Naive thymus-derived CD4-positive, alpha-beta T cell (primary cell): ENCODE measurements at regions not wholly inside any gene's neighbourhood (a gene's known extent, or its start where the extent isn't known, plus 50 kb on each side); places are given as distances from the start of the nearest gene placed in this dataset.

Source experiments
- ATAC-seq: fragments of 150-1000 bp; cut with Tn5 transposase; 2 replicates; pipeline ENCODE4 v1.10.0; 2021; ENCODE audit warnings: mild to moderate bottlenecking, moderate library complexity
- CTCF ChIA-PET: fragments of 350-600 bp; sonication (Branson Sonifier 250); formaldehyde crosslinking; loops from one replicate; lab custom pipeline; 2021; ENCODE audit warnings: antibody characterized with exemption; lab: Charles Lee
- POLR2A ChIA-PET: fragments of 350-600 bp; sonication (Branson Sonifier 250); formaldehyde crosslinking; loops from one replicate; lab custom pipeline; 2021; ENCODE audit warnings: antibody characterized with exemption, inconsistent platforms; lab: Charles Lee
- DNase-seq, 9 donors: peaks; one replicate each; pipeline versions ENCODE4 v3.0.0 to v3.0.0-alpha.2; 2020 to 2022; ENCODE audit warnings: mixed read lengths in 1 of 9
- H3K27ac ChIP-seq: one replicate; pipeline ENCODE4 v1.7.0; 2013; ENCODE audit warnings: mild to moderate bottlenecking, low read depth, low read length, moderate library complexity
- H3K27me3 ChIP-seq, 2 donors: one replicate each; pipeline ENCODE4 v1.7.0; 2013; ENCODE audit warnings: low read length in 2 of 2, mild to moderate bottlenecking in 2 of 2, moderate library complexity in 2 of 2; ENCODE audit not compliant: control insufficient read depth in 2 of 2, insufficient read depth in 2 of 2
- H3K36me3 ChIP-seq, 3 experiments: 1 replicate in 2 of 3; 2 replicates in 1 of 3; pipeline ENCODE4 v1.7.0; 2013; ENCODE audit warnings: low read length in 3 of 3, mild to moderate bottlenecking in 3 of 3, moderate library complexity in 1 of 3; ENCODE audit not compliant: insufficient read depth in 3 of 3, control insufficient read depth in 2 of 3
- H3K4me1 ChIP-seq, 2 donors: one replicate each; pipeline ENCODE4 v1.7.0; 2013; ENCODE audit warnings: low read length in 2 of 2, mild to moderate bottlenecking in 2 of 2, moderate library complexity in 1 of 2; ENCODE audit not compliant: control insufficient read depth in 2 of 2, insufficient read depth in 2 of 2
- H3K4me3 ChIP-seq: 2 replicates; pipeline ENCODE4 v1.7.0; 2013; ENCODE audit warnings: mild to moderate bottlenecking, low read length
- H3K9me3 ChIP-seq, 3 experiments: 1 replicate in 2 of 3; 2 replicates in 1 of 3; pipeline ENCODE4 v1.7.0; 2013; ENCODE audit warnings: low read length in 3 of 3; ENCODE audit not compliant: control insufficient read depth in 2 of 3
- H3K27ac Mint-ChIP-seq, 9 donors: one replicate each; pipeline ENCODE4 v1.8.0; 2020 to 2022; ENCODE audit warnings: mixed read lengths in 9 of 9, mild to moderate bottlenecking in 8 of 9, moderate library complexity in 5 of 9, inconsistent platforms in 2 of 9
- H3K27me3 Mint-ChIP-seq, 5 donors: one replicate each; pipeline ENCODE4 v1.8.0; 2021 to 2022; ENCODE audit warnings: mixed read lengths in 5 of 5, mild to moderate bottlenecking in 1 of 5
- H3K36me3 Mint-ChIP-seq, 5 donors: one replicate each; pipeline ENCODE4 v1.8.0; 2020 to 2022; ENCODE audit warnings: mixed read lengths in 5 of 5, mild to moderate bottlenecking in 3 of 5, inconsistent platforms in 1 of 5
- H3K4me1 Mint-ChIP-seq, 7 donors: one replicate each; pipeline ENCODE4 v1.8.0; 2020 to 2022; ENCODE audit warnings: mixed read lengths in 7 of 7, mild to moderate bottlenecking in 3 of 7, inconsistent platforms in 1 of 7
- H3K4me3 Mint-ChIP-seq, 10 donors: one replicate each; pipeline ENCODE4 v1.8.0; 2020 to 2022; ENCODE audit warnings: mild to moderate bottlenecking in 10 of 10, mixed read lengths in 10 of 10, moderate library complexity in 6 of 10, inconsistent platforms in 2 of 10
- H3K9me3 Mint-ChIP-seq, 11 donors: one replicate each; pipeline ENCODE4 v1.8.0; 2020 to 2022; ENCODE audit warnings: mixed read lengths in 11 of 11, mild to moderate bottlenecking in 4 of 11, inconsistent platforms in 1 of 11, moderate library complexity in 1 of 11
- intact Hi-C, 2 donors: fragments of 100-400 bp; cut with micrococcal nuclease; formaldehyde crosslinking; loops; one replicate each; pipeline ENCODE4 v1.15.1; 2023

- Mint-ChIP-seq H3K4me1 (no peaks in the 10 kb centered on the region), H3K36me3 (no peaks in the 10 kb centered on the region), H3K4me3 (no peak overlapping the region), H3K27me3 (no peaks in the 10 kb centered on the region), H3K9me3 (peaks cover 0 to 6% (median 0%) of the 10 kb centered on the region in 11 donors), H3K27ac (no peak overlapping the region)
- DNase-seq: no peak
- no peaks in the 10 kb centered on the region for H3K36me3 ChIP-seq
- no peak for ATAC-seq
- intact Hi-C loops: no loop called here
- H3K4me1 ChIP-seq: no peaks in the 10 kb centered on the region
- CTCF ChIA-PET: no interaction called here
- POLR2A ChIA-PET: interaction anchor here (0.6 kb wide), 1 partner anchor 53 kb away, joined by 3 read pairs; no protein-coding TSS in a partner anchor
- no peaks in the 10 kb centered on the region for H3K27me3 ChIP-seq
- H3K27ac ChIP-seq: no peak overlapping the region
- no peak overlapping the region for H3K4me3 ChIP-seq
- no peaks in the 10 kb centered on the region for H3K9me3 ChIP-seq
These were observed 76.4 kb downstream of the CXXC4 start for GRCh38 chr4:104418286-104418685.

- no peak overlapping the region for H3K4me3 Mint-ChIP-seq
- H3K27ac Mint-ChIP-seq: no peak overlapping the region
- H3K9me3 Mint-ChIP-seq: peaks cover 0 to 6% (median 0%) of the 10 kb centered on the region in 11 donors
- H3K36me3 Mint-ChIP-seq: no peaks in the 10 kb centered on the region
- Histone ChIP-seq H3K9me3 (no peaks in the 10 kb centered on the region), H3K4me1 (no peaks in the 10 kb centered on the region), H3K27me3 (no peaks in the 10 kb centered on the region), H3K4me3 (no peak overlapping the region), H3K27ac (no peak overlapping the region), H3K36me3 (no peaks in the 10 kb centered on the region)
- ATAC-seq (no peak), DNase-seq (no peak)
- ChIA-PET CTCF (no interaction called here), POLR2A (no interaction called here)
- intact Hi-C loops: no loop called here
- no peaks in the 10 kb centered on the region for H3K27me3 Mint-ChIP-seq
- no peaks in the 10 kb centered on the region for H3K4me1 Mint-ChIP-seq
These were observed 77.3 kb downstream of the CXXC4 start for GRCh38 chr4:104417357-104417882.

- no peak overlapping the region for H3K4me3 Mint-ChIP-seq
- H3K4me1 Mint-ChIP-seq: no peaks in the 10 kb centered on the region
- H3K4me3 ChIP-seq: no peak overlapping the region
- H3K9me3 ChIP-seq: no peaks in the 10 kb centered on the region
- H3K27ac Mint-ChIP-seq: no peak overlapping the region
- H3K36me3 ChIP-seq: no peaks in the 10 kb centered on the region
- POLR2A ChIA-PET: no interaction called here
- CTCF ChIA-PET: no interaction called here
- H3K4me1 ChIP-seq: no peaks in the 10 kb centered on the region
- H3K27me3 ChIP-seq: no peaks in the 10 kb centered on the region
- intact Hi-C loops: no loop called here
- H3K9me3 Mint-ChIP-seq: peaks cover 0 to 6% (median 0%) of the 10 kb centered on the region in 11 donors
- DNase-seq (no peak), ATAC-seq (no peak)
- H3K36me3 Mint-ChIP-seq: no peaks in the 10 kb centered on the region
- H3K27me3 Mint-ChIP-seq: no peaks in the 10 kb centered on the region
- no peak overlapping the region for H3K27ac ChIP-seq
These were observed 77.9 kb downstream of the CXXC4 start for GRCh38 chr4:104416725-104417356.

GRCh38 chr4:104413487-104413886, 81.2 kb downstream of the CXXC4 start:
- Mint-ChIP-seq H3K4me3 (no peak overlapping the region), H3K27me3 (no peaks in the 10 kb centered on the region), H3K36me3 (no peaks in the 10 kb centered on the region), H3K9me3 (peaks cover 0 to 6% (median 0%) of the 10 kb centered on the region in 11 donors), H3K27ac (no peak overlapping the region), H3K4me1 (no peaks in the 10 kb centered on the region)
- Histone ChIP-seq H3K4me3 (no peak overlapping the region), H3K4me1 (no peaks in the 10 kb centered on the region), H3K9me3 (no peaks in the 10 kb centered on the region), H3K36me3 (no peaks in the 10 kb centered on the region), H3K27me3 (no peaks in the 10 kb centered on the region), H3K27ac (no peak overlapping the region)
- ChIA-PET CTCF (no interaction called here), POLR2A (no interaction called here)
- DNase-seq (no peak), ATAC-seq (no peak)
- intact Hi-C loops: no loop called here

- no peak overlapping the region for H3K27ac Mint-ChIP-seq
- H3K27me3 Mint-ChIP-seq: no peaks in the 10 kb centered on the region
- H3K9me3 ChIP-seq: no peaks in the 10 kb centered on the region
- H3K27ac ChIP-seq: no peak overlapping the region
- ATAC-seq: no peak
- no peaks in the 10 kb centered on the region for H3K36me3 ChIP-seq
- H3K36me3 Mint-ChIP-seq: no peaks in the 10 kb centered on the region
- intact Hi-C loops: no loop called here
- no peaks in the 10 kb centered on the region for H3K4me1 ChIP-seq
- no peaks in the 10 kb centered on the region for H3K27me3 ChIP-seq
- no peak overlapping the region for H3K4me3 Mint-ChIP-seq
- H3K4me3 ChIP-seq: no peak overlapping the region
- POLR2A ChIA-PET: no interaction called here
- DNase-seq: no peak
- no peaks in the 10 kb centered on the region for H3K4me1 Mint-ChIP-seq
- CTCF ChIA-PET: no interaction called here
- H3K9me3 Mint-ChIP-seq: peaks cover 0 to 11% (median 0%) of the 10 kb centered on the region in 11 donors
These were observed 82.3 kb downstream of the CXXC4 start for GRCh38 chr4:104412344-104412743.

- DNase-seq (no peak), ATAC-seq (no peak)
- Mint-ChIP-seq H3K4me3 (no peak overlapping the region), H3K4me1 (no peaks in the 10 kb centered on the region), H3K27me3 (no peaks in the 10 kb centered on the region), H3K27ac (no peak overlapping the region), H3K36me3 (no peaks in the 10 kb centered on the region), H3K9me3 (peaks cover 0 to 11% (median 0%) of the 10 kb centered on the region in 11 donors)
- Histone ChIP-seq H3K27ac (no peak overlapping the region), H3K36me3 (no peaks in the 10 kb centered on the region), H3K4me1 (no peaks in the 10 kb centered on the region), H3K4me3 (no peak overlapping the region), H3K9me3 (no peaks in the 10 kb centered on the region), H3K27me3 (no peaks in the 10 kb centered on the region)
- ChIA-PET POLR2A (no interaction called here), CTCF (no interaction called here)
- intact Hi-C loops: no loop called here
These were observed 83.2 kb downstream of the CXXC4 start for GRCh38 chr4:104411502-104411901.

- Histone ChIP-seq H3K36me3 (no peaks in the 10 kb centered on the region), H3K9me3 (no peaks in the 10 kb centered on the region), H3K27ac (no peak overlapping the region), H3K4me3 (no peak overlapping the region), H3K27me3 (no peaks in the 10 kb centered on the region), H3K4me1 (no peaks in the 10 kb centered on the region)
- no peaks in the 10 kb centered on the region for H3K27me3 Mint-ChIP-seq
- no peak overlapping the region for H3K4me3 Mint-ChIP-seq
- no peaks in the 10 kb centered on the region for H3K4me1 Mint-ChIP-seq
- ChIA-PET POLR2A (no interaction called here), CTCF (no interaction called here)
- DNase-seq (no peak), ATAC-seq (no peak)
- H3K36me3 Mint-ChIP-seq: no peaks in the 10 kb centered on the region
- intact Hi-C loops: no loop called here
- no peak overlapping the region for H3K27ac Mint-ChIP-seq
- H3K9me3 Mint-ChIP-seq: peaks cover 0 to 5% (median 0%) of the 10 kb centered on the region in 11 donors
These were observed 85.8 kb downstream of the CXXC4 start for GRCh38 chr4:104408878-104409277.
